Skin epidermis (tissue), 12 donors: ENCODE measurements at regions not wholly inside any gene's neighbourhood (a gene's known extent, or its start where the extent isn't known, plus 50 kb on each side); places are given as distances from the start of the nearest gene placed in this dataset.

Source experiments
- H3K27ac ChIP-seq, 21 experiments: fragments of 200-600 bp; sonication (generic) in 11 of 21; one replicate each; pipeline ENCODE4 v1.5.0; 2020; ENCODE audit warnings: mild to moderate bottlenecking in 3 of 21, inconsistent platforms in 2 of 21, moderate library complexity in 2 of 21
- H3K4me3 ChIP-seq, 7 experiments: fragments of 200-600 bp; sonication (generic) in 2 of 7; one replicate each; pipeline ENCODE4 v1.5.0; 2020; ENCODE audit warnings: inconsistent platforms in 2 of 7, mild to moderate bottlenecking in 2 of 7, moderate library complexity in 1 of 7

DNA sequence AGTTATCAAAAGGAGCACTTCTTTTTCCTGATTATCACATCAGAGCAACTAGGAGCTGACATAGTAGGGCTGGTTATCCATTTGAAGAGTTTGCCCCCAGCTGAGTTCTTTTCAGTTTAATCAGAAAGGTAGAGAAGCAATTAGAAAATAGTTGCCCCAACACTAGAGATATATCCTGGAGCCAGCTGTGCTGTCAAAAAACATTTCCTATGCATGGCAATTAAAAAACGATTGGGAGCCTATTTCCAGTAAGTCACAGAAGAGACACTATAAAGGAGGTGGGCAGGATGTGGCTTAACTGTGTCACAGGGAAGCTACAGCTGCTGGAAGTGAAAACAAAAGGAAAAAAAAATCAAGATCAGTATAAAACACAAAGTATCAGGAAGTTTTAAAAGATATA is 155.7 kb upstream of the SLITRK1 start:
- Histone ChIP-seq H3K4me3 (no peak overlapping the region), H3K27ac (no peak overlapping the region)

- Histone ChIP-seq H3K4me3 (no peak overlapping the region), H3K27ac (no peak overlapping the region)
Observed at GRCh38 chr13:84032116-84032515, 149.8 kb upstream of the SLITRK1 start.

DNA sequence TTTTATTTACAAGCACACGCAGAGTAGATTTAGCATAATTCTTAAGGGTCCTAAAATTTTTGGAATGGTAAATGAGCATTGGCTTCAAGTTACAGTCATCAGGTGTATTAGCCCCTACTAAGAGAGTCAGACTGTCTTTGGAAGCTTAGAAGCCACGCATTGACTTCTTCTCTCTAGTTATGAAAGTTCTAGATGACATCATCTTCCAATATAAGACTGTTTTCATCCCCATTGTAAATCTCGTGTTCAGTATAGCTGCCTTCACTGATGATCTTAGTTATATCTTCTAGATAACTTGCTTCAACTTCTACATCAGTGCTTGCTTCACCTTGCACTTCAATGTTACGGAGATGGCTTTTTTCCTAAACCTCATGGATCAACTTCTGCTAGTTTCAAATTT is 148.8 kb upstream of the SLITRK1 start:
- no peak overlapping the region for H3K4me3 ChIP-seq
- no peak overlapping the region for H3K27ac ChIP-seq

- no peak overlapping the region for H3K27ac ChIP-seq
- no peak overlapping the region for H3K4me3 ChIP-seq
Observed at GRCh38 chr13:84029396-84029795, 147.1 kb upstream of the SLITRK1 start.

DNA sequence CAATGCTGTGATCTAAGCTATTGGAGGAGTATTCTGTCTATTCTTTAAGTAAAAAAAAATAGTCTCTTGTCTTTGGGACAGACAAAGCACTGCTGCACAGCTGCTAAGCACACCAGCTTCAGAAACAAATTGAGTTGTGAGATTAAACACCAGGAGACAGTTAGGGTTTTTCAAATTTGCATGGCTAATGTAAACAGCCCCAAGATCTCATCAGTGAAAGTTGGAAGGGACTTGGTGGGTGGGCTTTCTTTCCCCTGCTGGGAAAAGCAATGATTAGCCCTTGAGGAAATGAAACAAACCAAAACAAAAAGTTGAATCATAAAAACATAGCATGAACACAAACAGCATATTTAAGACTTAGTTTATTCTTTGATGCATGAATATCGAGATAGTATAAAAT is 143.6 kb upstream of the SLITRK1 start:
- no peak overlapping the region for H3K27ac ChIP-seq
- no peak overlapping the region for H3K4me3 ChIP-seq

DNA sequence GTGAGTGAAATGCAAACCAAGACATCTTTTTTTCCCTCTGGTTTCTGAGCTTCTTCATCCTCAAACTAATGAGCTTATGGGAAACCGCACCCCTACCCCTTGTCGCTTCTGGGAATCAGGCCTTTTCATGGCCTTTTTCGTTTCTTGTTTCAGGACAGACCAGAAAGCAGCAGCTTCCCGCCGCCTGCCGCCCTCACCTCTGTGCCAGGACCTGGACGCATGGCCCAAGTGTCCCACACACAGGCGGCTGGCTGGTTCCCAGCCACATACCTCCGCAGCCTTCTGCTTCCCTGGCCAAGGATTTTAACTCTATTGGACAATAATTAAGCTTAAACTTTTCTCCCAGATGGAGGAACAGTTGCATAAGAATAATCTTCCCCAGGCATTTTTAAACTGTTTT is 114.1 kb upstream of the SLITRK1 start:
- no peak overlapping the region for H3K27ac ChIP-seq
- no peak overlapping the region for H3K4me3 ChIP-seq

- Histone ChIP-seq H3K4me3 (no peak overlapping the region), H3K27ac (no peak overlapping the region)
Observed at GRCh38 chr13:83995930-83996329, 113.7 kb upstream of the SLITRK1 start.

- no peak overlapping the region for H3K4me3 ChIP-seq
- H3K27ac ChIP-seq: no peak overlapping the region
Observed at GRCh38 chr13:83992566-83993358, 110.5 kb upstream of the SLITRK1 start.

DNA sequence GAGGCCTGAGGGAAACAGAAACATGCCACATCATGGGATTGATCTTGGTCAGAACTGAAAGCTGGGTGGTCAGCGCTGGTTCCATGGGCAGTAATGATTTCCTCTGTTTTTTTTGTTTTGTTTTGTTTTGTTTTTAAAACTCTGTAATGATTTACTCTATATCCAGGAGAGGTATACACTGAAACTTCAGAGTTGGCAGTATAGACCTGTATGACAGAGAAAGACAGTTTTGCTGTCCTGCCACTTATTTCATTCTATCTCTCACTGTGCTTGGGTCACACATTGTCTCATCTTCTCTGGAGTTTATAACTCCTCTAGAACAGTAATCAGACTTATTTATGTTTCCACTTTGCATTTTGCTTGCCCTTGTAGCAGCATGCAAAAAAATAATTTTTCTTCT is 105.1 kb upstream of the SLITRK1 start:
- no peak overlapping the region for H3K4me3 ChIP-seq
- no peak overlapping the region for H3K27ac ChIP-seq

DNA sequence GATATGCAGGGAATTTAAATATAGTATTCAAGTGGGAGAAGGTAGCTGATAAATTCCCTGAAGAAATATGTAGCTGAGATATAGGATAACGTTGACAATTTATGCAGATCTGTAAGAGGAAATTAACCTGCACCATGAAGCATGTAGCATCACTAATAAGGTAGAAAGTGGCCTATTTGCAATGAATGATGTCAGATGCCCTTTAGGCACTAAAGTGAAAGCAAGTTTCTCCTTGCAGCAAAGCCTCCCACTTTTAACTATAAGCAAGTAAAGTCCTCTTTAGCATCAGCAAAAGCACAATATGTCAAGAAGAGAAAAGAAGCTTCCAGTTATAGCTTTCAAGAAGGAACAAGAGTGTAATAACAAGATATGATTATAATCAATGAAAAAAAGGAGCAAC is 102.5 kb upstream of the SLITRK1 start:
- Histone ChIP-seq H3K4me3 (no peak overlapping the region), H3K27ac (no peak overlapping the region)

- Histone ChIP-seq H3K4me3 (no peak overlapping the region), H3K27ac (no peak overlapping the region)
Observed at GRCh38 chr13:83980331-83980730, 98.1 kb upstream of the SLITRK1 start.

DNA sequence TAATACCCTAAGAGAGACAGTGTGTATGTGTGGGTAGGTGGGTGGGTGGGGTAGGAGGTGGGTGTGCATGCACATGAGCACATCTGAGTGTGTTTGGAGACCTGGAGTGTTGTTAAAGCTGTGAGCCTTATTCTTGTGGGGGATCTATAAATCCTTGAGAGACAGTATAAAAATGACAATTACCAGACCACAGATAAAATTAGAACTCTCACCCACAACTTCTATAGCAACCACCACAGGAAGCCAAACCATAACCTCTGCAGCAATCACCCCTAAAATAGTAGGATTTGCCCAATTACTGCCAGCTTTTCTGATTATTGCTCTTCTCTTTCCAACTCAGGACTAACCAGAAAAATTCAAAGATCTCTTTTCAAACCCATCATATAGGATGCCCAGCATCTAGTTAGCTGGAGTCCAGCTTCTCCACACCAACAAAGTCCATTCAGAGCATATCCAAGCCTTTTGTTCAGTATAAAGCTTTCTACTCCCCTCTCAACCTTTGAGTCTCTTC is 93.4 kb upstream of the SLITRK1 start:
- Histone ChIP-seq H3K4me3 (no peak overlapping the region), H3K27ac (no peak overlapping the region)

DNA sequence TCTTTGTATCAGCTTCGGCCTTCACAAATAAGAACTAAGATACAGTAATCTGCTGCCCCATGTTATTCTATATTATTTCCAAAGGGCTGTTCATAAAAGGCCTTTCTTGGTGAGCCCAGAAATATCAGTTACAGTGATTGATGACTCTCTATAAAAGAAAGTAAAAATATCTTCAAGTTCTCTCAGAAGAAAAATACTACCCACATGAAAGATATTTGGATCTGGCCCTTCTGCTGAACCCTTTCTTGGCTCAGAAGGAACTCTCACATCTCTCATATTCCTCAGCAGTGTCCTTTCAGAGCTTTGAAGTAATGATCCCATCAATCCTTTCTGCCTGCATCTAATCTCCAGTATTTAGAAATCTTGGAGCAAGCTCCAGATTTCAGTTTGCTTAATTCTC is 76.3 kb upstream of the SLITRK1 start:
- H3K27ac ChIP-seq: no peak overlapping the region
- no peak overlapping the region for H3K4me3 ChIP-seq

- no peak overlapping the region for H3K4me3 ChIP-seq
- H3K27ac ChIP-seq: no peak overlapping the region
Observed at GRCh38 chr13:83955011-83955410, 72.7 kb upstream of the SLITRK1 start.

GRCh38 chr13:83953916-83954315 is 71.6 kb upstream of the SLITRK1 start:
- Histone ChIP-seq H3K4me3 (no peak overlapping the region), H3K27ac (no peak overlapping the region)

- Histone ChIP-seq H3K27ac (no peak overlapping the region), H3K4me3 (no peak overlapping the region)
Observed at GRCh38 chr13:83950293-83950692, 68.0 kb upstream of the SLITRK1 start.

DNA sequence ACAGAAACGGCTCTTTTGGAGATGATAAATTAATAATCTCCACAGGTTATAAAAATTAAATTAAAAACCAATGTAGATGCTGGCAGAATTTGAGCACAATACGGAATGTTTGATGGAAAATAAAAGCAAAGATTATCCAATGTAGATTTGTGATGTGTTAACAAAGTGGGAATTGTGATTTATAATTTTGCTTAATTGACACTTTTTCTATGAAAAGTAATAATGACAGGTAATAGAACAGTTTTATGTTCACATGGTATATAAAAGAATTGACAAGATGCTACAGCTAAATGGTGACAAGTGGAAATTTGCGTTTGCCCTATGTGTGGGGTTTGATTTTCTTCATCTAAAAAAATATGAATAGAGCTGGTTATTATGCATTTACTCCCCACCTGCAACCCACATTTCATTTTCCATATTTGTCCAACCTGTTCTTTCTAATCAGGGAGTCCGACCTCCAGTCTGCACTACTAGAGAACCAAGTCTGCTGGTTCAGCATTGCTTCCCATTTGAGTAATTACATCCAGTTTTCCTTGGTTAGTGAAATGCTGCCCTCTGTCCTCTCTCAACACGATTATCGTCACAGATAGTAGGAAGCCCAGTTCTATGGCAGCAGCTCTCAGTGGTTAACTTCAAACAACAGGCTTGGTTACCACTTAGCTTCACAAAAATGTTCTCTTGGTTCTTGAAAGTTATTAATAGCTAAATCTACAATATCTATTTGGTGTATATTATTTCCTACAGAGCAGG is 61.4 kb upstream of the SLITRK1 start:
- Histone ChIP-seq H3K4me3 (no peak overlapping the region), H3K27ac (no peak overlapping the region)

- H3K27ac ChIP-seq: no peak overlapping the region
- no peak overlapping the region for H3K4me3 ChIP-seq
Observed at GRCh38 chr13:83941701-83942335, 59.5 kb upstream of the SLITRK1 start.

DNA sequence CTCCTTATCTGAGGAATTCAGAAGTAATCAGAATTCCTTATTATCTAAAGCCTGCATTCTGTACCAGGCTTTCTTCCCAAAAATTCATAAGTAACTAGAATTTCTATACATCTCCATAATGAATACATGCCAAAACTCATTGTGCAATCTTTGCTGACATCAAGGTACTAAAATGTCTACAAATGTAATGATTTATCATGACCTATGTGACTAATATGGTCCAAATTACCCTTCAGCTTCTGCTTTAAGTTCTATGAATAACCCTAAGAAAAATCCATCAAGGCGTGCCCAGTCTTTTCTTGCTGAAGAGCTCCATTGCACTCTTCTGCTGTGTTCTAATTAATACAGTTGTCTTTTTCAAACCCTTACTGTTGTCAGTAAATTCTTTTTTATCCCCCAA is 58.5 kb upstream of the SLITRK1 start:
- Histone ChIP-seq H3K27ac (no peak overlapping the region), H3K4me3 (no peak overlapping the region)

GRCh38 chr13:83937579-83937978 is 55.3 kb upstream of the SLITRK1 start:
- no peak overlapping the region for H3K4me3 ChIP-seq
- H3K27ac ChIP-seq: no peak overlapping the region

- H3K27ac ChIP-seq: no peak overlapping the region
- H3K4me3 ChIP-seq: no peak overlapping the region
Observed at GRCh38 chr13:83935566-83935965, 53.3 kb upstream of the SLITRK1 start.
